ENCODE measurements at regions not wholly inside any gene's neighbourhood (a gene's known extent, or its start where the extent isn't known, plus 50 kb on each side); places are given as distances from the start of the nearest gene placed in this dataset.

GRCh38 chr10:130854151-130854550 is 457.4 kb downstream of the TCERG1L start:
- no peak for DNase-seq

DNA sequence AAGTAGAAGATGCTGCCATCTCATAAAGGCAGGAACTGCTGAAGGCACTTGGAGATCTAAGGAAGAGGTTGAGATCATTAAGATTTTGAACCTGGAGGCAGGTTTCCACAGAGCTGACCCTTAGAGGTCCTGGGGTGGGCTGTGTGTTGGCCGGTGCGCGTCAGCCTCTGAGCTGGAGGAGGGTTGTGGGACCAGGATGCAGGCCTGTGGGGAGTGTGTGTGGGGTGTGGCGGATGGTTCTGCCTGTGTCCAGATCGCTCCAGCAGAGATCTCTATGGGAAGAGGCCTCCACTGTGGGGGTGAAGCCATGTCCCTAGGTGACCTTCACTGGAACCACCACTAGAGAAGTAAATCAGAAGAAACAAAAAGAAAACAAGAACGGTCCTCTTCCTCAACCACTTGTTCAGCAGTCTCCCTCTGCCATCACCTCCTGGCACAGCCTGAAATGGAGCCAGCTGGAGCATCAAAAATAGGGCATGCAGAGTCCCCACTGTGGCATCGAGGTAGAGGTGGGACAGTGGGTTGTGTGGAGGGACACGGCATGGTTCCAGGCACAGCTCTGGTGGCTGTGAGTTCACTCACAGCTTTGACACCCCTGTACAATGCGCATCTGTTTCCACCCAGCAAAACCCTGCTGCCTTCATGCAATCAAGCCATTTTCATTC is 453.8 kb downstream of the TCERG1L start:
- no peak for DNase-seq

DNA sequence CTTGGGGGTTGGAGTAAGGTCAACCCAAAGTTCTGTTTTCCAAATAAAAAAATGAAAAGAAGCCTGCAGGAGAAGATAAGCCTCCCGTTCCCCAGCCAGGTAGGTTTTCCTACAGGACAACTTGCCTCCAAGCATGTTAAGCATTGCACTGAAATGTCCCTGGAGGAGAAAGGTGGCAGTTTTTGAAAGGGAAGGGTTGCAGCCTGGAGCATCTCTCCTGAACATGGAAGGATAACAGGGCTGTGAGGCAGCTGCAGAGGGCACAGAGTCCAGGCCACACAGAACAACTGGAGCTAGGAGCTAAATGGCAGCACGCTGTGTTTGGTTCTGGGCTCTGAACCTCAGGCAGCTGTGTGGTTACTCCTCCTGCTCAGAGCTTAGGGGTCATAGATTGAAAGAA is 452.9 kb downstream of the TCERG1L start:
- DNase-seq = no peak

GRCh38 chr10:130859427-130859826 is 452.1 kb downstream of the TCERG1L start:
- DNase-seq = no peak

DNA sequence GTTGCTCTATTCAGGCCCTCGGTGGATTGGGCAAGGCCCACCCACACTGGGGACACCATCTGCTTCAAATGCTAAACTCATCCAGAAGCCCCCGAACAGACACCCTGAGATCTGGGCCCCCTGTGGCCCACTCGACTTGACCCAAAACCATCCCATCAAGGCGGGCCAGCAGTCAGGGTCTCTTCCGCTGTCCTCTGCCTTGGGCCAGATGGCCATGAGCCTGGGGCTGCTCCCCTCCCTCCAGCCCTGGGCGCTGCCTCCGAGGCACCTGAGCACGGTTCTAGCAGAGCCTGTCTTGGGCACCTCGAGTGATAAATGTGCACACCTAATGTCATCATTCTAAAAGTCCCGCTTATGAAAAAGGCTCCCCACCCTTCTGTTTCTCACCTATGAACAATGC is 449.4 kb downstream of the TCERG1L start:
- DNase-seq = no peak

DNA sequence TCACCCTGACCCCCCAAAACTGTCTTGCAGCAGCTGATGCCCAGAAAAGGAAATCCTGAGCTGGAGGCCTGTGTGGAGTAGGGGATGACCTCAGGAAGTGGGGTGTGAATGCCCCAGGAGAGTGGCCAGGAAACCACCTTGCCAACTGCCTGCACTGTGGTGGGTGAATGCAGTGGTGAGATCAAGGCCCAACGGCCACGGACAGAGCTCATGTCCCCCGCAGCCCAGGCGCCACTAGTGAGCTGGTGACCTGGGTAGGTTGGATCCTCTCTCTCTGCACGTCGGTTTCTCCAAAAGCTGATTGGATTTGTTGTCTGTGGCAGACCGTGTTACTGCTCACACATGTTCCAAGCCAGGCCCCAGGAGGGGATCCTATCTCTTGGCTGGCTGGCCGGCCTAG is 448.9 kb downstream of the TCERG1L start:
- DNase-seq = no peak

- no peak for DNase-seq
These were observed 448.5 kb downstream of the TCERG1L start for GRCh38 chr10:130863044-130863443.

GRCh38 chr10:130864961-130865818 is 446.3 kb downstream of the TCERG1L start:
- DNase-seq = no peak

DNA sequence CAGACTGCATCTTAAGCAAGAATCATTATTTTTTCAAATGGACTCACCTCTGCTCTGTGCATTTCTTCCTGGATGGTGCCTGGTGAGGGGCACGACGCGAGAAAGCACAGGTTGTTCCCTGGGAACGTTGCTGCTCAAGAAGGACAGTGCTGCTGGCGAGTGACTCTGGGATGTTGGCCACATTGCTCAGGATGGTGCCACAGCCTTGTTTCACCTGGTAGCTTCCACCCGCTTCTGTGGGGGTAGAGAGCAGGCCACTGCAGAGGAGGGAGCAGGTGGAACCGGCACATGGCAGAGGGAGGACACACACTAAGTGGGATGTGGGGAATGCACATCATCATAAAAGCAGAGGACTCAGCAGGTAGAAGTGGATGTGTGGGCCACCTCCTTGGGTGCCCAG is 444.7 kb downstream of the TCERG1L start:
- no peak for DNase-seq

DNA sequence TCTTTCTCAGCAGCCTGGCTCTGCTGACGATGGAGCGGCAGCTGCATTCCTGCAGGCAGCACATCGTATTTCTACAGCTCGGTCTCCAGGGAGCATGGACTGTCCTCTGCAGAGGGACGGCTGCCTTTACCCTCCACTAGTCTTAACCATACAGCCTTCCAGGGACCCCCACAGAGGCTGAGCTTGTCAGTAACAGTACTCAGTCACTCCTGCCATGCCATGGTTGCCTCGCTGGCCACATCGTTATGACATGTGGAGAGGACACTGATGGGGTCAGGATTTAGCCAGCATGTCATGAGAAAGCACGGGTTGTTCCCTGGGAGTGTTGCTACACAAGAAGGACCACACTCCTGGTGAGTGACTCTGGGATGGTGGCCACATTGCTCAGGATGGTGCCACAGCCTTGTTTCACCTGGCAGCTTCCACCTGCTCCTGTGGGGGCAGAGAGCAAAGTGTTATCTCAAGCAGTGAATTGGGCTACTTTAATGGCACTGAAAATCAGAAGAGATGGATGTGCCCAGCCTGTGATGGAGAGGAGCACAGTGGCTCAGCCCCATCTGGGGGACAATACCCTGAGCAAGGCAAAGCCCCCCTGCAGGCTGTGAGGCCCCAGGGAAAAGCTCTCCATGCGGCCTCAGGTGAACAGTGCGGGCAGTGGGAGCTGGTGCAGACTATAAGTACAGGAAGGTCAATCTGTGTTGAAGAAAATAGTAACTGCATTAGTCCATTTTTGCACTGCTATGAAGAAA is 443.9 kb downstream of the TCERG1L start:
- DNase-seq = no peak

DNA sequence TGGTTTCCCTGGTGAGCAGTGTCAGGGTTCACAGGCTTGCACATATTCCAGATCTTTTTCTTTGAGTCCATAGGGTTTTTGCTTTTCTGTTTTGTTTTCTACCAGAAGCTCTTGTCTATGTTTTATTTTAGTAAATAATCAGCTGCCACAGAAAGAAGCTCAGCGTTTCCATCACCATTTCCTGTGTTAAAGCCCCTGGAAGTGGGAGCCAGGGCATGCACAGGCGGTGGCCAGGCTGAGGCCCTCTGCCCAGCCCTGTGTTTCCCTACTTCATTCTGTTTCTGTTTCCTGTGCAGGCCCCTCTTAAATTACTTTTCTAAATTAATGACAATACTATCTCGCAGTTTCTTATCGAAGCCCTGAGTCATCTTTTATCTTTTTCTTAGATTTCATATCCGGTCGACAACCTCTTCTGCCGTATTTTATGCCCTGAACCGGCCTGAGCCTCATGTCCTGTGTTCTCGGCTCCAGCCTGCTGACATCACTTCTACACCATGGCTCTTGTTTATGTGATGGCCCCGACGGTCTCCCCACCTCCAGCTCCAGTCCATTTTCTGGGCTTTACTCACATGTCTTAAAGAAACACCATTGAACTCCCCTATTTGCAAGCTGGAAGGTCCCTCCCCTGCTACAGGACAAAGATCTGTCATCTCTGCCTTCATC is 442.2 kb downstream of the TCERG1L start:
- DNase-seq = no peak

DNA sequence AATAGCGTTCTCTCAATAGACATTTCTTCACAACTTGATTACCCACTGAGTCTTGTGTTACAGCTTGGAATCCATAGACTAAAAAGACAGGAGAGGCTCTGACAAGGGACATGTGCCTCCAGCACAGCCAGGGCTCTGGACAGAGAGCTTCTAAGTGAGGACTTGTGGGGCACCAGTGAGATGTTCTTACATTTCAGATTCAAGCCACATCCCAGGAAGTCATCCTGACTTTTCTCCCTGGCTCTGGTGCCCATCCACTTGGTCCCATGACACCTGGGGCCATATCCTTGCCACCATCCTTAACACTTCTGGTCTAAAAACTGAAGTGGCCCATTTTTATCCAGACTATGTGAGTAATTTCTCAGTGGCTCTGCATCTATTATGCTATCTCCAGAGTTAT is 440.1 kb downstream of the TCERG1L start:
- DNase-seq = no peak

GRCh38 chr10:130873636-130874035 is 437.9 kb downstream of the TCERG1L start:
- DNase-seq = no peak

- no peak for DNase-seq
These were observed 436.4 kb downstream of the TCERG1L start for GRCh38 chr10:130875116-130875515.

GRCh38 chr10:130875897-130876472 is 435.5 kb downstream of the TCERG1L start:
- no peak for DNase-seq

DNA sequence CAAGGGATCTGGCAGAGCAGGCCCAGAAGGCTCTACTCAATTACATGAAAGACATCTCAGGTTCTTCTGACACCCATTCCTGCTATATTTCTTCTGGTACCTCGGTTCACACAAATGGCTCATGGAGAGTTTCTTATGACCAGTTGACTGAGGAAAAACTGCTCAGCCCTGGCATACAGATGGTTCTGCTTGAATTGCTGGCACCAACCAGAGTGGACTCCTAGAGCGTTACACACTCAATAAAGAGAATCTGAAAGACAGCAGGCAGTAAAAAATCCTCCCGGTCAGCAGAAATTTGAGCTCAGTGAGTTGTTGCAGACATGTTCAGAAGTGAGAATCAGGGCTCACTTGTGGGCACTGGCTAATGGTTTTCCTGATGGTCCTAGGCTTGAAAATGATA is 434.4 kb downstream of the TCERG1L start:
- no peak for DNase-seq

- DNase-seq = no peak
These were observed 433.4 kb downstream of the TCERG1L start for GRCh38 chr10:130878131-130878530.

- DNase-seq = no peak
These were observed 428.6 kb downstream of the TCERG1L start for GRCh38 chr10:130882906-130883305.

DNA sequence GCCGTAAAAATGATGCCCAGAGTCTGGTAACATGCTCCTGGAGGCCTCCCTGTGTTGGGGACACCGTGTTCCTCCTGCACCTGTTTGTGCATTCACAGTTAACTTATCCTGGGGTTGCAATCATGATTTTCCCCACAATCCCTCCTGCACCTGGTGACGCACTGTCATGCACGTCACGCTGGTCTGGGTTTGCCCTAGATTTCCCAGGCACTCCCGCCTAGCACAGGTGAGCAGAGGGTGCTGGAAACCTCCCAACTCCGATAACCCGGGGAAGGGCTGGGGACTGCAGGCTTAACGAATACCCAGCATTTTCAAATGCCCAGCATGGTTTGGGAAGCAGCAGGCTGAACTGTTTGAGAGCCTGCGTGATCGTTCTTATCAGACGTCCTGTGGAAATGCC is 427.1 kb downstream of the TCERG1L start:
- DNase-seq = no peak

DNA sequence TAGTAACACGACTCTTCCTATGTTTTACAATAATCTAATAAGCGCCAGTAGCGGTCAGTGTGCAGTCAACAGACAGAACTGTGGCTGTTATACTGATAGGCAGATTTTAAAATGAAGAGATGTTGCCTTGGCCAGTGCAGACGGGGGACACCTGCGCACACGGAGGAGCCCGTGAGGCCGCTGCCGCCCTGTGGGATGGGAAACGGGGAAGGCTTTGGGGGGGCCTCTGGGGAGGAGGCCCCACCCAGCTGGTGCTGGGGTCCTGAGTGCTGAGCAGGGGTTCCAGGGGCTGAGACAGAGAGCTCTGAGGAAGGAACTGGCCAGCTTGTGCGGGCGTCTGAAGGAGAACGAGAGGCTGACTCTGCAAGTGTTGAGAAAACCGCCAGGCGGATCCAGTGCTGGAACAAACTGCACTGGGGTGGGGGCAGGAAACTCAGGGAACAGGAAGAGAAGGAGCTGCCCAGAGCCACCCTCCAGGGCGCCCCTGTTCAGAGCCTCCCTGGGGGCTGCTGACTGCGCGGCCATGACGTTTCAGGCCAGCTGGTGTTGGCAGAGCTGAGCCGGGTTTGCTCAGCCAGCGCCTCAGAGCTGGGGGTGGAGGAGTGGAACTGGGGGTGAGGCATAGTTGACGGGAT is 426.4 kb downstream of the TCERG1L start:
- DNase-seq = no peak

- no peak for DNase-seq
These were observed 424.4 kb downstream of the TCERG1L start for GRCh38 chr10:130887170-130887569.

DNA sequence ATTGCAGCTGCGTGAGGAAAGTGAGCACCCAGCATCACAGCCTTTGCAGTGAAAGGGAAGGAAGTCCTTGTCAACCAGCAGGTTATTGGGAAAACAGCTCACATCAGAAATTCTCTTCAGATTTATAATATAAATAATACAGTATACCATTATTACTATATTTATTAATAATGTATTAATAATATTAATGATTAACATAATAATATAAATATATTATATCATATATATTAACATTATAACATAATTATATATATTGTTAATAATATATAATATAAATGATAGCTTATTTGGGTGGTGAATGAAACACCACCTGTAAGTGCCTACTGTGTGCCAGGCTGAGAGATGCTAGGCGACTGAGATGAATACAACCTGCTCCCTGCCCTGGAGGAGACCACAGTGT is 423.0 kb downstream of the TCERG1L start:
- DNase-seq = no peak

Data from activated CD8-positive, alpha-beta memory T cell treated with anti-CD3 and anti-CD28 coated beads, Interleukin-2, amount 50 U/mL, for 4 hours (primary cell).